Endodermal cell (in vitro differentiated cells): ENCODE measurements at regions not wholly inside any gene's neighbourhood (a gene's known extent, or its start where the extent isn't known, plus 50 kb on each side); places are given as distances from the start of the nearest gene placed in this dataset.

Source experiments
- DNase-seq: peaks from one replicate; pipeline ENCODE4 v3.0.0-alpha.2; 2017
- H3K27ac ChIP-seq: 2 replicates; pipeline ENCODE4 v1.5.1; 2013; ENCODE audit warnings: mild to moderate bottlenecking, low read depth, low read length, moderate library complexity
- H3K27me3 ChIP-seq: 2 replicates; pipeline ENCODE4 v1.6.1; 2013; ENCODE audit warnings: mild to moderate bottlenecking, low read length, moderate library complexity; ENCODE audit not compliant: insufficient read depth, control insufficient read depth, poor library complexity, severe bottlenecking
- H3K36me3 ChIP-seq: 2 replicates; pipeline ENCODE4 v1.7.0; 2013; ENCODE audit warnings: mild to moderate bottlenecking, low read length, moderate library complexity; ENCODE audit not compliant: control insufficient read depth, insufficient read depth
- H3K4me1 ChIP-seq: one replicate; pipeline ENCODE4 v1.7.0; 2013; ENCODE audit warnings: low read length; ENCODE audit not compliant: control insufficient read depth, insufficient read depth
- H3K4me3 ChIP-seq: 2 replicates; pipeline ENCODE4 v1.5.1; 2013; ENCODE audit warnings: mild to moderate bottlenecking, low read length, moderate library complexity
- H3K9ac ChIP-seq: 2 replicates; pipeline ENCODE4 v1.6.1; 2013; ENCODE audit warnings: mild to moderate bottlenecking, low read length, moderate library complexity; ENCODE audit not compliant: poor library complexity, severe bottlenecking; ENCODE audit errors: extremely low read depth
- H3K9me3 ChIP-seq: 2 replicates; pipeline ENCODE4 v1.6.1; 2013; ENCODE audit warnings: mild to moderate bottlenecking, low read length, moderate library complexity; ENCODE audit not compliant: control insufficient read depth
- H3K27ac Mint-ChIP-seq: 2 replicates; pipeline ENCODE4 v1.8.0; 2020; ENCODE audit warnings: mixed read lengths
- H3K27me3 Mint-ChIP-seq: 2 replicates; pipeline ENCODE4 v1.8.0; 2021; ENCODE audit warnings: mild to moderate bottlenecking, mixed read lengths; ENCODE audit not compliant: insufficient read depth
- H3K36me3 Mint-ChIP-seq: 2 replicates; pipeline ENCODE4 v1.8.0; 2020; ENCODE audit warnings: low read depth, mixed read lengths
- H3K4me1 Mint-ChIP-seq: 2 replicates; pipeline ENCODE4 v1.8.0; 2020; ENCODE audit warnings: mixed read lengths
- H3K4me3 Mint-ChIP-seq: 2 replicates; pipeline ENCODE4 v1.8.0; 2020; ENCODE audit warnings: mild to moderate bottlenecking, moderate library complexity, mixed read lengths
- H3K9me3 Mint-ChIP-seq: 2 replicates; pipeline ENCODE4 v1.8.0; 2020; ENCODE audit warnings: mild to moderate bottlenecking, mixed read lengths
- WGBS, 2 experiments: methylation state at CpG; one replicate each; pipeline versions ENCODE4 v1.1.5 to v1.1.7; 2013; ENCODE audit warnings: missing lambda C conversion rate in 2 of 2, mixed read lengths in 1 of 2; ENCODE audit not compliant: insufficient coverage in 1 of 2, insufficient read length in 1 of 2; 5-methylcytosine and 5-hydroxymethylcytosine counted together
- TF ChIP-seq, protein P1 (sequence below): fragments of 200-600 bp; sonication (generic); conservative IDR thresholded peaks from 2 replicates; pipeline ENCODE4 v1.5.0; 2021; ENCODE audit warnings: antibody characterized with exemption, mild to moderate bottlenecking

DNA sequence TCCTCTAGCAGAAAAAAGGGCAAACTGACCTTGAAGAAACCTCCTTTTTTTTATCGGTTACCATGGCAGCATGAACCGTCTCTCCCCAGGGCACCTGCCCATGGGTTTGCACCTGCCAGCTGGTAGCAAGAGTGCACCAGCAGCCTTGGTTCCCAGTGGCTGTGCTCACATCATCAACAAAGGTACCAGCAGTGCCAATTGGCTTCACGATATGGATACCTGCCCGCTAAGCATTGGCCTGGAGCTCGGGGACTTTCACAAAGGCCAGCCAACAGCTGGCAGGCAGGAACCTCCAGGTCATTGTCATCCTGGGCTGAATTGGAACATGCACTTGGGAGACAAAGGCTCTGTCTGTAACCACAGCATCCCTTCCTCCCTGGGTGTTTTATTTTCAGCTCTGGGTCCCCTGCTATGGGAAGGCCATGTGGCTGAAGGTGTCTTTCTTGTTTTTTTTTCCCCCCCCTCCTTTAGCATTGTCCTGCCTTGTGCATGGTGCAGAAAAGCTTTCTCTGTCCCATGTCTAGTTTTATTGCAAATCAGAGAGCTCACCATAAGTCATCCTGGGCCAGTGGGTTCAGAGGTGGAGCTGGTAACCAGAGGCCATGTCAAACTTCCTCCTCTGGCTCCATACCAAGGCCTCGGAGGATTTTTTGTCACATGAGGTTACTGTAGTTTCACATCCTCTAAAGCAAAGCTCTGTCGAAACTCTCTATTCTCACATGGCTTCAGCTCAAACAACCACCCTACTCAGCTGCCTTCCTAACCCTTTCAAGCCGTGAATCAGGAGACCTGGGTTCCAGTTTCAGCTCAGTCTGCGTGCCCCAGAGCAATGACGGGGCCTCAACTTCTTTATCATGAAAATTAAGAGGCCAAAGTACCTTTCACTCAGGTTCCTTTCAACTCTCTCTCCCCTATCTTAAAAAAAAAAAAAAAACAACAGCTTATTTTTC, 145.5 kb upstream of the MAP3K1 start:
- H3K27me3 Mint-ChIP-seq: peaks cover 15% of the 10 kb centered on the region
- peaks cover 20% of the 10 kb centered on the region for H3K4me1 Mint-ChIP-seq
- Histone ChIP-seq H3K4me1 (no peaks in the 10 kb centered on the region), H3K27me3 (no peaks in the 10 kb centered on the region), H3K4me3 (no peak overlapping the region), H3K9ac (no peak overlapping the region), H3K36me3 (no peaks in the 10 kb centered on the region), H3K27ac (peak overlapping the region; percentile 47), H3K9me3 (no peaks in the 10 kb centered on the region)
- TF ChIP-seq, protein P1, sequence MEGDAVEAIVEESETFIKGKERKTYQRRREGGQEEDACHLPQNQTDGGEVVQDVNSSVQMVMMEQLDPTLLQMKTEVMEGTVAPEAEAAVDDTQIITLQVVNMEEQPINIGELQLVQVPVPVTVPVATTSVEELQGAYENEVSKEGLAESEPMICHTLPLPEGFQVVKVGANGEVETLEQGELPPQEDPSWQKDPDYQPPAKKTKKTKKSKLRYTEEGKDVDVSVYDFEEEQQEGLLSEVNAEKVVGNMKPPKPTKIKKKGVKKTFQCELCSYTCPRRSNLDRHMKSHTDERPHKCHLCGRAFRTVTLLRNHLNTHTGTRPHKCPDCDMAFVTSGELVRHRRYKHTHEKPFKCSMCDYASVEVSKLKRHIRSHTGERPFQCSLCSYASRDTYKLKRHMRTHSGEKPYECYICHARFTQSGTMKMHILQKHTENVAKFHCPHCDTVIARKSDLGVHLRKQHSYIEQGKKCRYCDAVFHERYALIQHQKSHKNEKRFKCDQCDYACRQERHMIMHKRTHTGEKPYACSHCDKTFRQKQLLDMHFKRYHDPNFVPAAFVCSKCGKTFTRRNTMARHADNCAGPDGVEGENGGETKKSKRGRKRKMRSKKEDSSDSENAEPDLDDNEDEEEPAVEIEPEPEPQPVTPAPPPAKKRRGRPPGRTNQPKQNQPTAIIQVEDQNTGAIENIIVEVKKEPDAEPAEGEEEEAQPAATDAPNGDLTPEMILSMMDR: no peak
- no peak overlapping the region for H3K4me3 Mint-ChIP-seq
- peak; percentile 56 for DNase-seq
- H3K9me3 Mint-ChIP-seq: peaks cover 5% of the 10 kb centered on the region
- no peaks in the 10 kb centered on the region for H3K36me3 Mint-ChIP-seq
- WGBS, 2 experiments: 73 to 78% methylated on average over 8 to 10 of the region's 10 CpGs
- H3K27ac Mint-ChIP-seq: no peak overlapping the region

DNA sequence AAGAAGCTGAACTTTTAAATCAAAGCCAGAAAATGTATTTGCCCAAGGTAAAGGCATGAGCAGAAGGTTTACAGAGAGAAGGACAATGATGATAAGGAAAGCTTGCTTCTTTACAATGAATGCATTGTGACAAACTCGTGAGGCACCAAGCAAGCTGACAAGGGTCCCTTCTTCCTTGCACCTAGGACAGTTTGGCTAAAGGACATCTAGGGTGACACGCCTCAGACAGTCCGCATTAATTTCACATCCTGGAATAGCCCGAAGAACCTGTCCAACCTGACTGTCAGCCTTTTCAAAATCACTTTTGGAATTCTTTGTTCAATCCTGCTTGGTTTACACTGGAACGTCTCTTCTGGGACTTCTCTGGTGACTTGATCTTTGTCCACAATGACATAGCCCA, 146.4 kb upstream of the MAP3K1 start:
- no peaks in the 10 kb centered on the region for H3K27me3 ChIP-seq
- Mint-ChIP-seq H3K27me3 (peaks cover 15% of the 10 kb centered on the region), H3K4me3 (no peak overlapping the region), H3K36me3 (no peaks in the 10 kb centered on the region), H3K4me1 (peaks cover 20% of the 10 kb centered on the region), H3K9me3 (peaks cover 6% of the 10 kb centered on the region), H3K27ac (no peak overlapping the region)
- no peaks in the 10 kb centered on the region for H3K9me3 ChIP-seq
- no peaks in the 10 kb centered on the region for H3K4me1 ChIP-seq
- H3K9ac ChIP-seq: no peak overlapping the region
- 81 to 82% methylated on average over 5 of the region's 5 CpGs for WGBS, 2 experiments
- H3K27ac ChIP-seq: no peak overlapping the region
- TF ChIP-seq, protein P1: no peak
- no peak for DNase-seq
- no peaks in the 10 kb centered on the region for H3K36me3 ChIP-seq
- H3K4me3 ChIP-seq: no peak overlapping the region

DNA sequence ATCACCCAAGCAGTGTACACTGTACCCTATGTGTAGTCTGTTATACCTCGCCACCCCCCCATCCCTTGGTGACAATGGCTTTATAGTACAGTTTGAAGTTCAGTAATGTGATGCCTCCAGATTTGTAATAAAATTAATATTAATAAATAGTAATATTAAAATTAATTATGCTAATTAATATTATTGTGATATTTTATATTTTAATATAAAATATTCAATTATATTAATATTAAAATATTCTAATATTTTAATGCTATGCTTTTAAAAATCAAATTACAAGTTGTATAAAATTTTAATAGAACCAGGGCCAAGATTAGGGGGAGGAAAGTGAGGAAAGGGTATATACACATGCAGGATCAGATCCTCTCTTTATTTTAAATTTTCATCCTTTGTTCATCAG, 147.7 kb upstream of the MAP3K1 start:
- TF ChIP-seq, protein P1: no peak
- Histone ChIP-seq H3K9me3 (no peaks in the 10 kb centered on the region), H3K27ac (no peak overlapping the region), H3K36me3 (no peaks in the 10 kb centered on the region), H3K4me3 (no peak overlapping the region), H3K9ac (no peak overlapping the region), H3K4me1 (no peaks in the 10 kb centered on the region), H3K27me3 (no peaks in the 10 kb centered on the region)
- no peak for DNase-seq
- Mint-ChIP-seq H3K9me3 (peaks cover 6% of the 10 kb centered on the region), H3K36me3 (no peaks in the 10 kb centered on the region), H3K27me3 (peaks cover 5% of the 10 kb centered on the region), H3K27ac (no peak overlapping the region), H3K4me1 (peaks cover 20% of the 10 kb centered on the region), H3K4me3 (no peak overlapping the region)
- WGBS, 2 experiments: 80% methylated on average over 1 of the region's 1 CpG; no CpG with 5 or more reads in 1 of the 2 experiments
